Activated naive CD8-positive, alpha-beta T cell treated with anti-CD3 and anti-CD28 coated beads, Interleukin-2, amount 50 U/mL, for 16 hours (primary cell): ENCODE measurements at regions not wholly inside any gene's neighbourhood (a gene's known extent, or its start where the extent isn't known, plus 50 kb on each side); places are given as distances from the start of the nearest gene placed in this dataset.

Experiments
- DNase-seq: peaks from one replicate; pipeline ENCODE4 v3.0.0-alpha.2; 2020; ENCODE audit warnings: low read depth, low spot score

DNA sequence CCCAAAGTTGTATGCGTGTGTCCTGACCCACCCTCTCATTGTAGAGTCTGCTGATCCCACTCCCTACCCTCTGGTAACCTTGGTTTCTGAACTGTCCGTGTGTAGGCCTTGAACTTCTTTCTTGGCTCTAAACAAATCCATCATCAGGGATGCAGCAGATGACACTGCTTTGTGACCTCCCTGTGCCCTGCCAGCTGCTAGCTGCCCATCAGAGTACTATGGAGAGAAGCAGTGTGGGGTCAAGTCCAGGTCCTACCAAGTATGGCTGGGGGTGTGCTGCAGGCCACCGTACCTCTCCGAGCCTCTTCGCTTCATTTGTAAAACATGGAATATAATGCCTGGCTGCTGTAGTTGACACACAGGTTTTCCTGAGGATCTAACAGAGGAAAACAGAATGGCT lies 183.5 kb upstream of the RBPJ start:
- DNase-seq: no peak

DNA sequence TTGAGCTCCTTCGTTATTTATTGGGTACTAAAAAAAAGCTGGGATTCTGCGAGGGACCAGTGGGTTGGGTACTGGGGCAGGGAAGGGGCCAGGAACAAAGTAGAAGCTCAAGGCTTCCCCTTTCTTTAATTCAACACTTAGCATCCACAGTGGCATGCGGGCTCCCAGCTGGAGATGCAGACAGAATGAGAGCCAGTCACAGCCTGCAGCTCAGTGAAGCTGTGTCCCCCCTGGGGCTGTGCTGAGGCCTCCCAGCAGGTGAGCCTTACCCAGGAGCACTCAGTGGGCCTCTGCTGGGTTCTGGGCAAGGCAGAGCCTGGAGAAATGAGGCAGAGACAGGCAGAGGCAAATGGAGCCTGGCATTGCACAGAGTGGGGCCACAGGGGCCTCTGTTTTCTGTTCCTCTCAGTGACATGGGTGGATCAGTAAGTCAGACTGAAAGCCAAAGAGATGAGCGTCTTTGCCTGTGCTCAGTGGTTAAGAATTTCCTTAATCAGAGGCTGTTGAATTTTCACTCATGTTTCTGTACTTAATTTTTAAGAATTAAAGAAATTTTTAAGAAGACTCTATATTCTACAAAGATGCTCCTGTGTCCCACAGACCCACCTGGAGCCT lies 181.4 kb upstream of the RBPJ start:
- no peak for DNase-seq

- DNase-seq: no peak
Measured at GRCh38 chr4:26140150-26140898, 180.5 kb upstream of the RBPJ start.

DNA sequence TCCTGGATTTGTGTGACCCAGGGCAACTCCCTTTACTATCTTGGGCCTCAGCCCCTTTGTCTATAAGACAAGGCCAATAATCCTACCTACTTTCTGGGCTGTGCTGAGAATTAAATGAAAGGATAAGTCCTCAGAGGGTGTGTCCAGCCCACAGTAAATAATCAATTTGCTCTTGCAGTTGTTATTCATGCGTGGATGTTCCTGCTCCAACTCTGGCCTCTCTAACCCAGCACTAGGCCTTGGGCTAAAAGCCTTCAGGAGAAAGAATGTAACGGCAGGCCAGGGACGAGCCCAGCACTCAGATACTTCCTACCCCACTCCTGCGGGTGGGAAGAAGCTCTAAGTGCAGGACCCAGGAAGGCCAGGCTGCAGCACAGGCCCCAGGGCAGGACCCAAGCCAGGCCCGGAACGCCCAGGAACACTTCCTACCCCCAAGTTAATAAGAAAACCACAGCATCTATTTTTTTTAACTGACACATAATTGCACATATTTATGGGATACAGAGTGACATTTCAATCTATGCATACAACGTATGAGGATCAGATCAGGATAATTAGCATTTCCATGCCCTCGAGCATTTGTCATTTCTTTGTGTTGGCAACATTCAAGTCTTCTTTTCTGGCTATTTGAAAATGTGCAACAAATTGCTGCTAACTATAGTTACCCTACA lies 179.6 kb upstream of the RBPJ start:
- no peak for DNase-seq

GRCh38 chr4:26141911-26142638 lies 178.7 kb upstream of the RBPJ start:
- DNase-seq: no peak

GRCh38 chr4:26144526-26145155 lies 176.2 kb upstream of the RBPJ start:
- DNase-seq: no peak

DNA sequence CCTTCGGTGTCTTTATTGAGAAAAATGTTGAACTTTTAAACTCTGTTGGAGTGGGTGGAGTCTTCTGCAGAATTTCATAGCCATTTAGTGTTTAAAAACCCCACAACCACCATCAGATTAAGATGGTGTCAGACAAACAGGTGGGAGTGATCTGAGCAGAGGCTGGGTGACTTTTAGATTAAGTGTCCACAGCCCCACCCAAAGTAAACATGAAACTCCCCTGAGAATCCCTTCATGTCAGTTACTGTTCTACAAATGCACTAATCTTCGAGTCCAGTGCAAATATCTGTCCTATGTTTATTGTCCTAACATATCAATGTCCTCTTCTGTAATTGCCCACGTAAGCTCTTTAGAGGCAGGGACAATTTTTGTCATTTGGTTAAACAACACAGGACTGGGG lies 175.6 kb upstream of the RBPJ start:
- DNase-seq: no peak

GRCh38 chr4:26148927-26149326 lies 171.9 kb upstream of the RBPJ start:
- DNase-seq: no peak

DNA sequence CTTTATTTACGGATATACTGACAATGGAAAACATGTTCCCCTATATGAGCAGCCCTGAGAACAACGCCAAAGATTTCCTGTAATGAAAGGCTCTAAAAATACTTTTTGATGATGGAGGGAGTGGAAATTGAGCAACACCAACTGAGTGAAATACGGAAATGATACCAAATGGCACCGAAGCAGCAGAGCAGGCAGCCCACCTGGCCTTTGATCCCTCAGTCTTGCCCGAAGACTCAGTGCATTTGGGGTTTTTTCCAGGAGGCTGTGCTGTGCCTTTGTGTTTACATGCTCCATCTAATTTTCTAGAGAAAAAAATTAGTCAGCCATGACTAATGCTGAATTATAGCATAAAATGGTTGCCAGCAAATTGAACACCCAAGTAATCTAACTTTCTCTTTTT lies 169.9 kb upstream of the RBPJ start:
- no peak for DNase-seq

GRCh38 chr4:26151615-26152014 lies 169.2 kb upstream of the RBPJ start:
- DNase-seq: no peak

DNA sequence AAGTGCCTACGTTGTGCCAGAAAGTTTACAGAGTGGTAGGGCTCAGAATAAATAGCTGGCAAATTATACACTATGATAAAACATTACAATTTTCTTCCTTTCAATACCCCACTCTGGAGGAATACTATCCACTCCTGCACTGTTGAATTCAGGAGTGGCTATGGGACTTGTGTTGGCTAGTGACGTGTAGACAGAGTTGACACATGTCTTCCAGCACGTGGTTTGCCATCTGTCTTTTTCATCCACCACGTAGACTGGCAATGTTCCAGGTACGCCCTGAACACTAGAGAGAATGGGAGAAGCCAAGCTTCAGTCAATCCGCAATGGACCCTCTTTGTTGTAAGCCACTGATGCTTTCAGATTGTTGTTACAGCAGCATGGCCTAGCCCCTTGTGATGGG lies 168.8 kb upstream of the RBPJ start:
- no peak for DNase-seq

DNA sequence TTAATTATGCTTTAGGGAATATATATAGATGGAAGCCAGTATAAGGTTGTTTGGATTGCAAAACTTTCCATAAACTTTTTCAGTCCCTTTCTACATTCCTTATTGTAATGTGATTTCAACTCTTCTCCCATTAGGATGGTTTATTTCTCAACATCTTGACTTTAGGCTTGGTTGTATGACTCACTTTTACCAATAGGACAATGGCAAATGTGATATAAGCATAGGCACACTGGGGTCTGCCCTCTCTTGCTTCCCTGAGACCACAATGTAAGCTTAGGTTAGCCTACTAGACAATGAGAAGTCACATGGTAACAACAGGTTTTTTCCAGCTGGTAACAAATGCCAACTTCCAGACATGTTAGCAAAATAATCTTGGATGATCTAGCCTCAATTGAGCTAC lies 163.3 kb upstream of the RBPJ start:
- no peak for DNase-seq

DNA sequence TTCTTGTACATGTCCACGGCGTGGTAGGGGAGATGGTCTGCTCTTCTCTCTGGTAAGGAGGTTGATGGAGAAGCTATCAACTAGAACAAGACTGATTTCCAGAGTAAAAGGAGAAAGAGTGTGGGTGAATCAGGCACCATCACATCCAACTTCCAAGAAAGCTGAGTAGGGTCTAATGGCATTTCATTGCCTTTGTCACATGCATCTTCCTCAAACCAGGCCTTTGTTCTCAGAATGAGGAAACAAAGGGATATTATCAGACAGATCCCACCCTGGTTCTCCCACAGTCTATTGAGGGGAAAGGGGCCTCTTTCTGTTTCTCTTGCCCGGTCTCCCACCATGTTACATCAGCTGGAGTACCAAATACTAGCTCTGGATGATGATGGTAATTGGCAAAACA lies 160.2 kb upstream of the RBPJ start:
- DNase-seq: no peak

- no peak for DNase-seq
Measured at GRCh38 chr4:26161030-26161824, 159.6 kb upstream of the RBPJ start.

GRCh38 chr4:26162101-26162500 lies 158.7 kb upstream of the RBPJ start:
- no peak for DNase-seq

- DNase-seq: no peak
Measured at GRCh38 chr4:26163425-26164362, 157.1 kb upstream of the RBPJ start.

DNA sequence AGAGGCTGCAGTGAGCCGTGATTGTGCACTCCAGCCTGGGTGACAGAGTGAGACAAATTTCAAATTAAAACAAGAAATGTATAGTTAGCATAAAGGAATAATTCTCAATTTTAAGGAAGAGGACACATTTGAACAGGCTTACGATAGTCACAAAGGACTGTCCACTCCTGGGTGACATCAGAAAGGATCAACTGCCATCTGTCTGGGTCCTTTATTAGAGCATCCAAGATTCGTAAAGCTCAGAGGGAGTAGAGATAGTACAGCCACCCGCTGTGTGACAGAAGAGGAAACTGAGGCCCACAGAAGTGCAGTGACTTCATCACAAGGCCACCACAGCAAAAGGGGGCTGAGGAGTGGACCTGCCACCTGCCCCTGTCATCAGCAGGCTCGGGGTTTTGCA lies 149.3 kb upstream of the RBPJ start:
- no peak for DNase-seq

DNA sequence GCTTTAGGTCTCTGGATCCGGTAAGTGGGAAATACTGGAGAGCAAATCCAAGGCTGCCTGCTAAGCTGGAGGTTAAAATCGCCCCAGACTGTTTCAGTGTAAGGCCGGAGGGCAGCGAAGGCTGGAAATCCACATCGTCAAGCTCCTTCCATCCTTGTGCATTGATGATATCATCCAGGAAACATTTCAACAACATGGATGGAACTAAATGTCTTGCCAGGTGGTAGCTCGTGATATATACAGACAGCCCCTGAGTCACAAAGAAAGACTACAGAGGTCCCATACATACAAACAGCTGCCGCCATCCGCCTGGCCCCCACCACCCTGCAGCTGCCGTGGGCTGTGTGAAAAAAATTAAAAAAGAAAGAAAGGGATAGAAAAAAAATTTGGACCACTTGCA lies 148.9 kb upstream of the RBPJ start:
- DNase-seq: no peak

- DNase-seq: no peak
Measured at GRCh38 chr4:26173619-26174018, 147.2 kb upstream of the RBPJ start.

DNA sequence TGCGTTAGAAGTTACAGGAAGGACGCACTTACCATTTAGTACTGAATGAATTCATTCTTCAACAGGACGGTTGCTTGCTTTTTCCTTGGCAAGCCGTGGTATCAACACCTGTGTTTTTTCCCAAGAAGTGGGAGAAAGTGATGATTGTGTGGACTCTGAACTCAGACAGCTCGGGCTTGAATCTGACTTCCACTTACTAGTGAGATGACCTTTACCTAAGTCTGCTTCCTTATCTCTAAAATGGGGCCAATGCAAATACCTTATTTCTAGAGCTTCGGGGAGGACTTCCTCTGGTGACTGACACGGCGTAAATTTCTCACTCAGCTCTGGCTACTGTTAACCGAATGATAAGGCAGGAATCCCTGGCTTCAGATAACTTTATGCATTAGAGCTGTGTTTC lies 146.8 kb upstream of the RBPJ start:
- DNase-seq: no peak
